ENCODE measurements at regions not wholly inside any gene's neighbourhood (a gene's known extent, or its start where the extent isn't known, plus 50 kb on each side); places are given as distances from the start of the nearest gene placed in this dataset.

DNA sequence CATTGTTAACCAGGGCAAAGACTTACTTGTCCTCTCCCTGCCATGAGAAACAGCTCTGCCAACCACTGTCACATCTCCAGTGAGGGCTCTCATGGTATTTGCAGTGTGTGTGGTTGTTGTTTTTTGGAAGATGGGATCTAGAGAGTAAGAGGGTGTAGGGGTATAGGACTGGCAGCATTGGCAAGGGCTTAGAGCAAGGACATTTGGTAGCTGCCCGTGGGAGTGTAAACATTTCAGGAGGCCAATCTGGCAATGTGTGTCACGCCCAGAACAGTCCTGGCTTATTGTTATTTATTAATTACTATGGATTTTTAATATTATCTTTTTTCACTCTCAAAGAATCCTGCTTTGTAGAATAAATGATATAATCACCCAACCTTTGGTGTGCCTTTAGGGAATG lies 90.5 kb downstream of the TMEM17 start:
- no peak overlapping the region for H3K23ac ChIP-seq (ENCODE audit: low read depth, low read length)
- WGBS, 2 experiments (ENCODE audit: extremely low coverage in 2 of 2, insufficient read length in 1 of 2): no CpG with 5 or more reads among the region's 2 CpGs
- no peak overlapping the region for H3K4me3 ChIP-seq (ENCODE audit: insufficient read depth, low read depth, low read length)
- in situ Hi-C loops (cut with MboI; ENCODE audit: low sequenced_read_pairs) (no loop called here), intact Hi-C loops (cut with micrococcal nuclease) (no loop called here), dilution Hi-C loops (cut with HindIII; ENCODE audit: low sequenced_read_pairs, unreplicated experiment) (no loop called here)
- no peaks in the 10 kb centered on the region for H3K9me1 ChIP-seq (ENCODE audit: insufficient read depth, low read length)
- no peak for TF ChIP-seq CHD1 (IDR thresholded peaks at IDR 0.05; ENCODE audit: low read depth, low read length)
- no peak for TF ChIP-seq RFX5 (IDR thresholded peaks at IDR 0.05; ENCODE audit: low read depth, low read length)
- TF ChIP-seq NFE2L2 (IDR thresholded peaks at IDR 0.05; ENCODE audit: low read depth, low read length): no peak
- no peak for TF ChIP-seq FOS (IDR thresholded peaks at IDR 0.05; ENCODE audit: low read depth, low read length)
- no peak for TF ChIP-seq MAFK (IDR thresholded peaks at IDR 0.05; ENCODE audit: low read depth, low read length)
- TF ChIP-seq MXI1 (IDR thresholded peaks at IDR 0.05; ENCODE audit: borderline replicate concordance, low read depth, low read length): no peak
- TF ChIP-seq RAD21 (IDR thresholded peaks at IDR 0.05; ENCODE audit: low read length): no peak
- TF ChIP-seq SMC3 (IDR thresholded peaks at IDR 0.05; ENCODE audit: low read depth, low read length): no peak
- no peak for TF ChIP-seq BHLHE40 (IDR thresholded peaks at IDR 0.05; ENCODE audit: low read depth, low read length)
- no peak for TF ChIP-seq POLR2A (IDR thresholded peaks at IDR 0.05; ENCODE audit: low read depth, low read length)
- no peak for TF ChIP-seq ELK1 (IDR thresholded peaks at IDR 0.05; ENCODE audit: borderline replicate concordance, low read depth, low read length)
- TF ChIP-seq CTCF (conservative IDR thresholded peaks at IDR 0.05; ENCODE audit: low read depth, low read length): no peak
- TF ChIP-seq USF2 (IDR thresholded peaks at IDR 0.05; ENCODE audit: low read depth, low read length): no peak
- TF ChIP-seq MAZ (IDR thresholded peaks at IDR 0.05; ENCODE audit: borderline replicate concordance, low read depth, low read length): no peak
- TF ChIP-seq RCOR1 (IDR thresholded peaks at IDR 0.05; ENCODE audit: insufficient replicate concordance, low read length): no peak
- no peak for TF ChIP-seq CEBPB (IDR thresholded peaks at IDR 0.05; ENCODE audit: low read depth, low read length)
- no peak overlapping the region for H2BK20ac ChIP-seq (ENCODE audit: low read depth, low read length)
- ATAC-seq (ENCODE audit: low read depth) (no peak), DNase-seq (no peak)
- no peak overlapping the region for H2AK5ac ChIP-seq (ENCODE audit: low read depth, low read length)
- H3K4ac ChIP-seq (ENCODE audit: low read depth, low read length): no peak overlapping the region
- CTCF ChIA-PET: no interaction called here
- H4K8ac ChIP-seq (ENCODE audit: low read depth in 2 of 2, low read length in 2 of 2): no peak overlapping the region
- no peak overlapping the region for H2BK5ac ChIP-seq (ENCODE audit: low read depth, low read length, poor library complexity, severe bottlenecking)
- H2BK15ac ChIP-seq (ENCODE audit: low read depth, low read length): no peak overlapping the region
- no TSS peak for BruUV-seq (replicated peaks)
- no peaks in the 10 kb centered on the region for H4K20me1 ChIP-seq (ENCODE audit: insufficient read depth, low read length)
- H3K4me1 ChIP-seq (ENCODE audit: control insufficient read depth, insufficient read depth, low read length): peaks cover 2% of the 10 kb centered on the region; the same call in 1 of the 2 replicates
- H3K79me1 ChIP-seq (ENCODE audit: low read depth in 1 of 2, low read length in 2 of 2): no peaks in the 10 kb centered on the region
- H4K5ac ChIP-seq (ENCODE audit: low read depth, low read length): no peak overlapping the region
- H2BK120ac ChIP-seq (ENCODE audit: low read depth, low read length): no peak overlapping the region
- POLR2A ChIA-PET (ENCODE audit: unreplicated experiment): no interaction called here
- H2AK9ac ChIP-seq (replicated peaks; ENCODE audit: low read depth, low read length, poor library complexity): no peak overlapping the region
- no peak overlapping the region for H3K4me2 ChIP-seq (ENCODE audit: low read depth, low read length)
- H3K14ac ChIP-seq (replicated peaks; ENCODE audit: low read depth, low read length): no peak overlapping the region
- no peaks in the 10 kb centered on the region for H3K36me3 ChIP-seq (ENCODE audit: control insufficient read depth, insufficient read depth, low read length)
- H4K91ac ChIP-seq (ENCODE audit: insufficient read depth, low read depth, low read length): no peak overlapping the region
- H3K27me3 ChIP-seq (ENCODE audit: control insufficient read depth, insufficient read depth, low read length): peaks cover 6% of the 10 kb centered on the region; the same call in 1 of the 2 replicates
- no peak overlapping the region for H3K27ac ChIP-seq (ENCODE audit: insufficient read depth, low read length)
- no peak overlapping the region for H3K9ac ChIP-seq (ENCODE audit: low read depth, low read length)
- no peak overlapping the region for H3K18ac ChIP-seq (ENCODE audit: low read depth, low read length)
- H3K56ac ChIP-seq (ENCODE audit: extremely low read depth, insufficient read depth, low read length): no peak overlapping the region
- H3K9me3 ChIP-seq (ENCODE audit: control insufficient read depth, insufficient read depth, low read length): no peaks in the 10 kb centered on the region
- peak overlapping the region; percentile 23 for H2AFZ ChIP-seq (replicated peaks; ENCODE audit: low read length, poor library complexity)

All from IMR-90 (cell line).